DOHH2 (cell line): ENCODE measurements at regions not wholly inside any gene's neighbourhood (a gene's known extent, or its start where the extent isn't known, plus 50 kb on each side); places are given as distances from the start of the nearest gene placed in this dataset.

ENCODE experiments used
- CTCF ChIP-seq: fragments of 200-600 bp; sonication (generic); IDR thresholded peaks from one replicate; pipeline ENCODE4 v1.5.1; 2014; ENCODE audit warnings: antibody characterized with exemption, mild to moderate bottlenecking, low read depth, low read length; ENCODE audit not compliant: poor library complexity, severe bottlenecking
- EZH2phosphoT487 ChIP-seq: fragments of 200-600 bp; sonication (generic); IDR thresholded peaks from 2 replicates; pipeline ENCODE4 v1.6.1; 2017; ENCODE audit warnings: borderline replicate concordance, mild to moderate bottlenecking, antibody characterized with exemption, low read length, moderate library complexity, mixed read lengths

DNA sequence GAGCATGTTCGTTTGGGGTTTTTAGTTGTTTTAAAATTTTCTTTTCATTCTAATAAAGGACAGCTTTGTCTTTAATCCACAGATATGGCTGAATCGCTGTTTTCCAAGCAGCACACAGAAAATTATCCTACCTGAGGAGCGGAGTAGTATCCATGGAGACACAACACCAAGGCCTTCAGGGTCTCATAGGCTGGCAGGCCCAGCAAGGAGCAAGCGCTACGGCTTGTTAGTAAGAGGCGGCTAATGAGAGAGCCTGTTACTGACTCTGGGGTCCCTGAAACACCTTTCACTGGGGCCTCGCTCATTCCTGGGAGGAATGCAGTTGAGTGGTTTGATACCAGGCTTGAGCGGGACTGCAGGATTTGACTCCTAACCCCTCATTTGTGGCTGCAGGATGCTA, 303.8 kb upstream of the CDH4 start:
- TF ChIP-seq CTCF (no peak), EZH2phosphoT487 (no peak)
